T-cell (primary cell): ENCODE measurements at regions not wholly inside any gene's neighbourhood (a gene's known extent, or its start where the extent isn't known, plus 50 kb on each side); places are given as distances from the start of the nearest gene placed in this dataset.

Experiments used
- ATAC-seq, 4 experiments: fragments of 200-7000 bp in 3 of 4; fragments of 150-1000 bp in 1 of 4; cut with Tn5 transposase; replicated peaks in 1 of 4; 1 replicate in 3 of 4; 2 replicates in 1 of 4; pipeline ENCODE4 v1.10.0; 2021; ENCODE audit warnings: moderate library complexity in 3 of 4, mild to moderate bottlenecking in 2 of 4, moderate number of reproducible peaks in 1 of 4
- CTCF ChIA-PET, 2 donors: fragments of 300-600 bp; sonication (Branson Sonifier 250); formaldehyde crosslinking; loops; one replicate each; lab custom pipeline; 2022; ENCODE audit warnings: antibody characterized with exemption in 2 of 2; lab: Charles Lee
- POLR2A ChIA-PET, 2 donors: fragments of 300-600 bp; sonication (Branson Sonifier 250); formaldehyde crosslinking; loops; one replicate each; lab custom pipeline; 2022; ENCODE audit warnings: antibody characterized with exemption in 2 of 2; lab: Charles Lee
- DNase-seq, 35 experiments: peaks; one replicate each; pipeline versions ENCODE4 v3.0.0 to v3.0.0-alpha.2; 2013 to 2023
- H3K27ac ChIP-seq: one replicate; pipeline ENCODE4 v1.5.1; 2013; ENCODE audit warnings: low read length
- H3K27me3 ChIP-seq, 2 experiments: replicated peaks in 1 of 2; 1 replicate in 1 of 2; 2 replicates in 1 of 2; pipeline versions ENCODE4 v1.6.1 to v1.7.0; 2013; ENCODE audit warnings: low read length in 1 of 2, mixed read lengths in 1 of 2; ENCODE audit not compliant: control insufficient read depth in 2 of 2, insufficient read depth in 2 of 2; ENCODE audit errors: extremely low read depth in 1 of 2
- H3K36me3 ChIP-seq, 2 donors: 1 replicate in 1 of 2; 2 replicates in 1 of 2; pipeline versions ENCODE4 v1.6.1 to v1.7.0; 2013; ENCODE audit warnings: low read length in 1 of 2; ENCODE audit not compliant: control insufficient read depth in 2 of 2, insufficient read depth in 1 of 2; ENCODE audit errors: extremely low read depth in 1 of 2
- H3K4me1 ChIP-seq, 2 experiments: 1 replicate in 1 of 2; 2 replicates in 1 of 2; pipeline versions ENCODE4 v1.6.1 to v1.7.0; 2013; ENCODE audit warnings: low read length in 2 of 2, mixed read lengths in 1 of 2; ENCODE audit not compliant: insufficient read depth in 2 of 2, control insufficient read depth in 1 of 2; ENCODE audit errors: extremely low read depth in 1 of 2
- H3K4me3 ChIP-seq, 2 donors: 1 replicate in 1 of 2; 2 replicates in 1 of 2; pipeline versions ENCODE4 v1.5.1 to v1.7.0; 2013; ENCODE audit warnings: mild to moderate bottlenecking in 2 of 2, low read length in 1 of 2, moderate library complexity in 1 of 2; ENCODE audit not compliant: control insufficient read depth in 1 of 2; ENCODE audit errors: extremely low read depth in 1 of 2
- H3K9me3 ChIP-seq: 2 replicates; pipeline ENCODE4 v1.7.0; 2013
- H3K27ac Mint-ChIP-seq, 2 donors: one replicate each; pipeline ENCODE4 v1.8.0; 2020 to 2021; ENCODE audit warnings: mild to moderate bottlenecking in 2 of 2, mixed read lengths in 2 of 2
- H3K27me3 Mint-ChIP-seq, 2 donors: one replicate each; pipeline ENCODE4 v1.8.0; 2021 to 2022; ENCODE audit warnings: mixed read lengths in 2 of 2
- H3K36me3 Mint-ChIP-seq: one replicate; pipeline ENCODE4 v1.8.0; 2021; ENCODE audit warnings: mixed read lengths
- H3K4me1 Mint-ChIP-seq, 3 donors: one replicate each; pipeline ENCODE4 v1.8.0; 2020 to 2022; ENCODE audit warnings: mixed read lengths in 3 of 3, mild to moderate bottlenecking in 1 of 3
- H3K4me3 Mint-ChIP-seq, 3 donors: one replicate each; pipeline ENCODE4 v1.8.0; 2020 to 2022; ENCODE audit warnings: mild to moderate bottlenecking in 3 of 3, mixed read lengths in 3 of 3, moderate library complexity in 3 of 3
- H3K9me3 Mint-ChIP-seq, 3 donors: one replicate each; pipeline ENCODE4 v1.8.0; 2020 to 2022; ENCODE audit warnings: mixed read lengths in 3 of 3
- WGBS: methylation state at CpG from one replicate; pipeline ENCODE4 v1.1.5; 2013; ENCODE audit warnings: missing lambda C conversion rate; ENCODE audit not compliant: insufficient coverage; 5-methylcytosine and 5-hydroxymethylcytosine counted together

DNA sequence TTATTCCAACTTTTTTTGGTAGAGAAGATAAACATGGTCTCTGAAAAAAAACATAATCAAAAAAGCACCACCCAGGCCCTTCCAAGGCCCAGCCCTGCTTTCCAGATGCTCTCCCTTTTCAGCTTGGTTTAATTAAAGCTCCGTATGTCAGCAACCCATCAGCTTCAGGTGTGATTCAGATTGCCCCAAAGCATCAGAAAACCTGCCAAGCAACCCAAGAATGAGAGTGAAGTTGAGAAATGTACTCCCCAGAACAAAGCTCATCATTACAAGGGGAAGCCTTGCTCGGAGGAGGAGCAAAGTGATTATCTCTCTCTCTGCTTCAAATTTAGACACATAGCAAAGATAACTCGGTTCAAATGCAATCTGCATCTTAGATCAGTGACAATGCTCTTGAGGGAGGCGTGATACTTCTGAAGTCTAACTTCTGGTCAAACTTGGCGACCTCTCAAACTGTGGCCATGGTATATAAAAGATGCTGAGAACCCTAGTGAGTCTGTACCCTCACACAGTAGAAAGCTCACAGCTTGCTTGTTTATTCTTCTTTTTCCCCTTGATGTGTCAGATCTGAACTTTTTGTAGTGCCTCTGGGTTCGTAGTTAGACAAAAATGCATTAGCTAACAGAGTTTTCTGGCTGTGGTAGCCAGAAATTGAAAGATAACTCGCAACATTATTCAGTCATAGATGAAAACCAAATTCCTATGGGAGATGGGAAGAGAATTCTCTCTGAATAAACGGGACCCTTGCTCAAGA lies 63.3 kb upstream of the ZC3H11B start:
- Mint-ChIP-seq H3K9me3 (peaks cover 0 to 13% (median 9%) of the 10 kb centered on the region in 3 donors), H3K27ac (no peak overlapping the region), H3K4me3 (no peak overlapping the region), H3K4me1 (no peaks in the 10 kb centered on the region), H3K36me3 (no peaks in the 10 kb centered on the region), H3K27me3 (no peaks in the 10 kb centered on the region)
- H3K9me3 ChIP-seq: no peaks in the 10 kb centered on the region
- POLR2A ChIA-PET: no interaction called here
- H3K27ac ChIP-seq: no peak overlapping the region
- H3K36me3 ChIP-seq: no peaks in the 10 kb centered on the region
- ATAC-seq (no peak), DNase-seq (no peak)
- CTCF ChIA-PET: no interaction called here
- no peaks in the 10 kb centered on the region for H3K27me3 ChIP-seq
- WGBS: no CpG with 5 or more reads among the region's 8 CpGs
- H3K4me1 ChIP-seq: no peaks in the 10 kb centered on the region
- no peak overlapping the region for H3K4me3 ChIP-seq

DNA sequence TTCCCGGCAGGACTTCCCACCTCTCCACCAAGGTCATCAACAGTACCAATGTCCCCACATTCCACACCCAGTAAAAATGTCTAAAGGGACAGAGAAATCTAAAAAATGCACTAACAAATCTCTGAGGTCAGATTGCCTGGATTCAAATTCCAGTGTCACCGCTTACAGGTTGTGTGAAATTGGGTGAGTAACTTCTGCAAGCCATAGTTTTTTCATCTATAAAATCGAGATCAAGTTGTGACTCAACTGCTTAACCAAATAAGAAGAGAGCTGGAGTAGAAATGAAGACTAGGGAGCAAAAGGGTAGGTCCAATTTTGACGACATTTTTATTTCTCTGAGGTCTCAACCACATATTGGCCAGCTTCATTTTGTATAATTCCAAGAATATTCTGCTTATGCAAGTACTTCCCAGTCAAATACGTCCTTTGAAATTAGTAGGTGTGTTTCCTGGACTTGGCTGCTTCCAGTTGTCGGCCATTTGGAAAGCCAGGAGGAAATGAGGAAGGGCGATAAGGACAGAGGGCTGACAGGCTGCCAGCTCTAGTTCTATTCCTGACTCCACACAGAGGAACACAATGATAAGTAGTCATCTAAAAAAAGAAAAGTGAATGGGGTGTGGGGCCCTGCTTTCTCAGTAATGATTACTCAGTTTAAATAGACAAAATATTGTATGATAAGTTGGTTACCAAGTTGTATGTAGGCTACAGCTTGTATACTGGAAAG lies 57.7 kb upstream of the ZC3H11B start:
- Histone ChIP-seq H3K27me3 (no peaks in the 10 kb centered on the region), H3K4me3 (no peak overlapping the region), H3K36me3 (no peaks in the 10 kb centered on the region), H3K9me3 (no peaks in the 10 kb centered on the region), H3K4me1 (no peaks in the 10 kb centered on the region), H3K27ac (no peak overlapping the region)
- no peak for DNase-seq
- peaks cover 3 to 13% (median 6%) of the 10 kb centered on the region in 3 donors for H3K9me3 Mint-ChIP-seq
- no peaks in the 10 kb centered on the region for H3K36me3 Mint-ChIP-seq
- ChIA-PET CTCF (no interaction called here), POLR2A (no interaction called here)
- H3K27me3 Mint-ChIP-seq: no peaks in the 10 kb centered on the region
- 100% methylated on average over 1 of the region's 7 CpGs for WGBS
- no peak overlapping the region for H3K4me3 Mint-ChIP-seq
- no peak for ATAC-seq
- H3K4me1 Mint-ChIP-seq: no peaks in the 10 kb centered on the region
- H3K27ac Mint-ChIP-seq: no peak overlapping the region

DNA sequence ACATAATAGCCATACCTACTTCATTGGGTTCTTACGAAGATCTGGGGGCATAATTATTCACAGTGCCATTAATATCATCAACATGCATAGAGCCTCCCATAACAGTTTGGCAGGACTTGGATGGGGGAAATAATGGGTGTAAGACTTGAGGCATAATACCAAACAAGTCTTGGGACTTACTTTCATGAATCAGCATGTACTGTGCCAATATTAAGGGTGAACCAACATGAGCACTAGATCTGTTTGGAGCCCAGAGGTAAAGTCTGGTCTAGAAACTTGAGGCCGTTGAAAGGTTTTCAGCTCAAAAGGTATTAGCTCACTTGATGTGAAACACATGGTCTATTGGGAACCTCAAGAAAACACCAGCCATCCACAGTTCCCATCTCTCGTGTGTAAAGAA lies 56.7 kb upstream of the ZC3H11B start:
- Histone ChIP-seq H3K36me3 (no peaks in the 10 kb centered on the region), H3K4me1 (no peaks in the 10 kb centered on the region), H3K27me3 (no peaks in the 10 kb centered on the region), H3K27ac (no peak overlapping the region), H3K9me3 (no peaks in the 10 kb centered on the region), H3K4me3 (no peak overlapping the region)
- CTCF ChIA-PET: no interaction called here
- H3K9me3 Mint-ChIP-seq: peaks cover 3 to 4% (median 3%) of the 10 kb centered on the region in 3 donors
- no peak overlapping the region for H3K27ac Mint-ChIP-seq
- H3K36me3 Mint-ChIP-seq: no peaks in the 10 kb centered on the region
- no peaks in the 10 kb centered on the region for H3K27me3 Mint-ChIP-seq
- DNase-seq (no peak), ATAC-seq (no peak)
- H3K4me1 Mint-ChIP-seq: no peaks in the 10 kb centered on the region
- 60% methylated on average over 1 of the region's 3 CpGs for WGBS
- POLR2A ChIA-PET: no interaction called here
- no peak overlapping the region for H3K4me3 Mint-ChIP-seq

DNA sequence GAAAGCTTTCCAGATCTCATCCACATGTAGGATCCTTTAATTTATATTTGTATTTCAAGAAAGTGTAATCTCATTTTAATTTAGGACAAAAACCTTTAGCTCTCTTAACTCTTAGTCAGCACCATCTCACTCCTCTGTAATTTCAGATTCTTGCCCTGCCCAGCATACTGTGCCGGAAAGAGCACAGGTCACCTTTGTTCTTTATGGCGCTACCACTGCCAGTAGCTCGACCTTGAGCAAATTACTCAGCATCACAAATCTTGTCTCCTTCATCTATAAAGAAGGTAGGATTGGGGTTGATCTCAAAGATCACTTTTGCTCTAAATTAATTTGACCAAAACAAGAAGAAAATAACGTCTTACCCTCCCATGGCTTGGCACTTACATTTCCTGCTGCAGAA lies 56.1 kb upstream of the ZC3H11B start:
- ChIA-PET CTCF (no interaction called here), POLR2A (no interaction called here)
- no peaks in the 10 kb centered on the region for H3K27me3 Mint-ChIP-seq
- DNase-seq: no peak
- no peaks in the 10 kb centered on the region for H3K36me3 ChIP-seq
- H3K4me3 Mint-ChIP-seq: no peak overlapping the region
- no peaks in the 10 kb centered on the region for H3K4me1 Mint-ChIP-seq
- no peak for ATAC-seq
- no peak overlapping the region for H3K27ac Mint-ChIP-seq
- H3K4me3 ChIP-seq: no peak overlapping the region
- H3K9me3 Mint-ChIP-seq: peaks cover 3 to 4% (median 3%) of the 10 kb centered on the region in 3 donors
- H3K36me3 Mint-ChIP-seq: no peaks in the 10 kb centered on the region
- H3K27ac ChIP-seq: no peak overlapping the region
- no CpG with 5 or more reads among the region's 4 CpGs for WGBS
- no peaks in the 10 kb centered on the region for H3K4me1 ChIP-seq
- H3K9me3 ChIP-seq: no peaks in the 10 kb centered on the region
- H3K27me3 ChIP-seq: no peaks in the 10 kb centered on the region

DNA sequence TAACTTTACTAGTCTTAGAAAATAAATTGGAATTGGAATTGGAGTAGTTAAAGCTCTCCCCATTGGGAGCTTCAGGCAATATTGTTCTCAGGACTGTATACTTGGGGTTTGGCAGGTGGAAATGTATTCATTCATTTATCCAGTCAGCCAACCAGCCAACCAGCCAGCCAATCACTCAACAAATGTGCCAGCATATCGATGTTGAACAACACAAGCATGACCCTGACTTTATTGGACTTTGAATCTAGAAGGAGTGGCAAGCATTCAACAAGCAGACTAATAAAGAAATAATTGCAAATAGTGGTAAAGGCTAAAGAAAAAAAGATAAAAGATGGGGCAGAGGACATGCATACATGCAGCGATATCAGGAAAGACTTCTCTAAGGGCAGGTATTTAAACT lies 55.5 kb upstream of the ZC3H11B start:
- no peaks in the 10 kb centered on the region for H3K27me3 Mint-ChIP-seq
- CTCF ChIA-PET: no interaction called here
- no peaks in the 10 kb centered on the region for H3K9me3 ChIP-seq

DNA sequence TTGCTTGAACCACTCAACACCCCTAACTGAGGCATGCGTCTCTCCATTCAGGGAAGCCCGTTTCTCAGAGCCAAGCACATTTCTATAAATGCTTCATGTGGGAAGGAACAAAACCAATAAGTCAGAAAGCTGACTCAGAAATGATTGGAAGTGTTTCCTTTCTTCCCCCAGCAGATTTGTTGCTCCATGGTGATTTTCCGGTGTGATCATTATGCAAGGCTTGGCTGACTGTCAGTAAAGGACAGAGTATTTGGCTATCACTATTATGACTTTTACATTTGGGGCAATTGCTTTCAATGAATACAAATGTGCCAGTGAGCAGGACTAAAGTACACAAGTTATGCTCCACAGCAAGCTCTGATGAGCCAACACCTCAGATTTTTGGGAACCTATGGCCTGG lies 53.3 kb upstream of the ZC3H11B start:
- Mint-ChIP-seq H3K9me3 (peaks cover 0 to 3% (median 3%) of the 10 kb centered on the region in 3 donors), H3K4me3 (no peak overlapping the region), H3K36me3 (no peaks in the 10 kb centered on the region), H3K4me1 (peaks cover 0 to 5% (median 3%) of the 10 kb centered on the region in 3 donors), H3K27ac (no peak overlapping the region), H3K27me3 (peaks cover 9 to 14% of the 10 kb centered on the region in 2 donors)
- ChIA-PET CTCF (no interaction called here), POLR2A (no interaction called here)
- Histone ChIP-seq H3K36me3 (no peaks in the 10 kb centered on the region), H3K4me3 (no peak overlapping the region), H3K4me1 (no peaks in the 10 kb centered on the region), H3K27ac (no peak overlapping the region), H3K27me3 (no peaks in the 10 kb centered on the region), H3K9me3 (no peaks in the 10 kb centered on the region)
- no peak for DNase-seq
- no peak for ATAC-seq
- WGBS: no CpG with 5 or more reads among the region's 3 CpGs

More for the DNA sequence above, 55.5 kb upstream of the ZC3H11B start:
- Histone ChIP-seq H3K36me3 (no peaks in the 10 kb centered on the region), H3K27ac (no peak overlapping the region), H3K27me3 (no peaks in the 10 kb centered on the region), H3K4me1 (no peaks in the 10 kb centered on the region), H3K4me3 (no peak overlapping the region)
- Mint-ChIP-seq H3K36me3 (no peaks in the 10 kb centered on the region), H3K4me3 (no peak overlapping the region), H3K4me1 (peaks cover 0 to under 1% (median 0%) of the 10 kb centered on the region in 3 donors), H3K27ac (no peak overlapping the region), H3K9me3 (peaks cover 3 to 4% (median 3%) of the 10 kb centered on the region in 3 donors)
- POLR2A ChIA-PET: no interaction called here
- WGBS: 100% methylated on average over 1 of the region's 2 CpGs
- no peak for DNase-seq
- ATAC-seq: no peak
